ENCODE measurements at regions not wholly inside any gene's neighbourhood (a gene's known extent, or its start where the extent isn't known, plus 50 kb on each side); places are given as distances from the start of the nearest gene placed in this dataset.

DNA sequence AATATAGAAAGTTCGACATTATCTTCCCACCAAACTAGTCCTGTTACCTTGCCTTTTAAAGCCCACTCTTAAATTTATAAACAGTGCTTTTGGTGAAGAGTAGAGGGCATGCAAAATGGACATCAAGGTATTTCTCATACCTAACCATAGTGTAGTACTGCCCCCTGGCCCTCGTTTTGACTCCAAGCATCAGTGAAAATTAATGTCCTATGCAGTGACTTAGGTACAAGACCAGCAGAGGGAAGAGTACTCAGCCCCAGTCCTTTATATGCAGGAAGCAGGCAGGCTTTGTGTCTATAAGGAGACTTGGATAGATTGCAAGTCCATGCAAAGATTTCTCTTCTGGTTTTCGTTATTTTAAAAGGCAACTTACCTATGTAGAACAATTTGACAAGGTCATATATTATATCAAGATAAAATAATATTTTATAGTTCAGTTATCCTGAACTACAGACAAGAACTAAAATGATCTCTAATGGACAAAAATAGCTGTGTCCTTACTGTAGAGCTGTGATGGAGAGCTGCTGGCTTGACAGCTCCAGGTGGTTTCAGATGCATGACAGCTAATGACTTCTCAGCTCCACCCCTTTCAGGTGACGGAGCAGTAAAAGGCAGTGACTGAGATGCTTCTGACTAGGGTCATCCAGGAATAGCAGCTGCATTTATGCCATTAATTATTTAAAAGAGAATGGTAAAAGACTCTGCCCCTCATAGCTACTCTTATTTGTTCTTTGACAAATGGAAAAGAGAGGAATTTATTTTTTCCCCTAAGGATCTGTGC lies 646.1 kb downstream of the SQOR start:
- TF ChIP-seq, protein P1, sequence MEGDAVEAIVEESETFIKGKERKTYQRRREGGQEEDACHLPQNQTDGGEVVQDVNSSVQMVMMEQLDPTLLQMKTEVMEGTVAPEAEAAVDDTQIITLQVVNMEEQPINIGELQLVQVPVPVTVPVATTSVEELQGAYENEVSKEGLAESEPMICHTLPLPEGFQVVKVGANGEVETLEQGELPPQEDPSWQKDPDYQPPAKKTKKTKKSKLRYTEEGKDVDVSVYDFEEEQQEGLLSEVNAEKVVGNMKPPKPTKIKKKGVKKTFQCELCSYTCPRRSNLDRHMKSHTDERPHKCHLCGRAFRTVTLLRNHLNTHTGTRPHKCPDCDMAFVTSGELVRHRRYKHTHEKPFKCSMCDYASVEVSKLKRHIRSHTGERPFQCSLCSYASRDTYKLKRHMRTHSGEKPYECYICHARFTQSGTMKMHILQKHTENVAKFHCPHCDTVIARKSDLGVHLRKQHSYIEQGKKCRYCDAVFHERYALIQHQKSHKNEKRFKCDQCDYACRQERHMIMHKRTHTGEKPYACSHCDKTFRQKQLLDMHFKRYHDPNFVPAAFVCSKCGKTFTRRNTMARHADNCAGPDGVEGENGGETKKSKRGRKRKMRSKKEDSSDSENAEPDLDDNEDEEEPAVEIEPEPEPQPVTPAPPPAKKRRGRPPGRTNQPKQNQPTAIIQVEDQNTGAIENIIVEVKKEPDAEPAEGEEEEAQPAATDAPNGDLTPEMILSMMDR (IDR thresholded peaks at IDR 0.05) = peak; percentile 20; the same call in 1 of the 2 replicates
- TF ChIP-seq, protein P2, sequence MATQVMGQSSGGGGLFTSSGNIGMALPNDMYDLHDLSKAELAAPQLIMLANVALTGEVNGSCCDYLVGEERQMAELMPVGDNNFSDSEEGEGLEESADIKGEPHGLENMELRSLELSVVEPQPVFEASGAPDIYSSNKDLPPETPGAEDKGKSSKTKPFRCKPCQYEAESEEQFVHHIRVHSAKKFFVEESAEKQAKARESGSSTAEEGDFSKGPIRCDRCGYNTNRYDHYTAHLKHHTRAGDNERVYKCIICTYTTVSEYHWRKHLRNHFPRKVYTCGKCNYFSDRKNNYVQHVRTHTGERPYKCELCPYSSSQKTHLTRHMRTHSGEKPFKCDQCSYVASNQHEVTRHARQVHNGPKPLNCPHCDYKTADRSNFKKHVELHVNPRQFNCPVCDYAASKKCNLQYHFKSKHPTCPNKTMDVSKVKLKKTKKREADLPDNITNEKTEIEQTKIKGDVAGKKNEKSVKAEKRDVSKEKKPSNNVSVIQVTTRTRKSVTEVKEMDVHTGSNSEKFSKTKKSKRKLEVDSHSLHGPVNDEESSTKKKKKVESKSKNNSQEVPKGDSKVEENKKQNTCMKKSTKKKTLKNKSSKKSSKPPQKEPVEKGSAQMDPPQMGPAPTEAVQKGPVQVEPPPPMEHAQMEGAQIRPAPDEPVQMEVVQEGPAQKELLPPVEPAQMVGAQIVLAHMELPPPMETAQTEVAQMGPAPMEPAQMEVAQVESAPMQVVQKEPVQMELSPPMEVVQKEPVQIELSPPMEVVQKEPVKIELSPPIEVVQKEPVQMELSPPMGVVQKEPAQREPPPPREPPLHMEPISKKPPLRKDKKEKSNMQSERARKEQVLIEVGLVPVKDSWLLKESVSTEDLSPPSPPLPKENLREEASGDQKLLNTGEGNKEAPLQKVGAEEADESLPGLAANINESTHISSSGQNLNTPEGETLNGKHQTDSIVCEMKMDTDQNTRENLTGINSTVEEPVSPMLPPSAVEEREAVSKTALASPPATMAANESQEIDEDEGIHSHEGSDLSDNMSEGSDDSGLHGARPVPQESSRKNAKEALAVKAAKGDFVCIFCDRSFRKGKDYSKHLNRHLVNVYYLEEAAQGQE (IDR thresholded peaks at IDR 0.05; ENCODE audit: insufficient read depth in 1 of 2, low read depth in 2 of 2, low read length in 1 of 2) = no peak
